H9 (cell line): ENCODE measurements at regions not wholly inside any gene's neighbourhood (a gene's known extent, or its start where the extent isn't known, plus 50 kb on each side); places are given as distances from the start of the nearest gene placed in this dataset.

Source experiments
- DNase-seq: peaks from one replicate; pipeline ENCODE4 v3.0.0-alpha.2; 2017
- H2AFZ ChIP-seq: one replicate; pipeline ENCODE4 v1.6.1; 2013; ENCODE audit warnings: mild to moderate bottlenecking, low read length, control low read depth, moderate library complexity
- H2AK5ac ChIP-seq: 2 replicates; pipeline ENCODE4 v1.6.1; 2013; ENCODE audit warnings: low read length, control low read depth, mixed read lengths; ENCODE audit not compliant: insufficient read length
- H2BK120ac ChIP-seq: one replicate; pipeline ENCODE4 v1.6.1; 2013; ENCODE audit warnings: low read depth, mild to moderate bottlenecking, low read length, control low read depth, inconsistent platforms; ENCODE audit not compliant: poor library complexity, severe bottlenecking
- H2BK12ac ChIP-seq: 2 replicates; pipeline ENCODE4 v1.6.1; 2013; ENCODE audit warnings: low read length, control low read depth, mixed read lengths, low read depth; ENCODE audit not compliant: insufficient read length
- H2BK15ac ChIP-seq: 2 replicates; pipeline ENCODE4 v1.6.1; 2013; ENCODE audit warnings: low read depth, low read length, control low read depth
- H2BK20ac ChIP-seq: one replicate; pipeline ENCODE4 v1.6.1; 2013; ENCODE audit warnings: low read depth, mild to moderate bottlenecking, low read length, control low read depth, inconsistent platforms; ENCODE audit not compliant: poor library complexity, severe bottlenecking
- H2BK5ac ChIP-seq: 2 replicates; pipeline ENCODE4 v1.6.1; 2013; ENCODE audit warnings: low read length, control low read depth, mixed read lengths; ENCODE audit not compliant: insufficient read length
- H3K14ac ChIP-seq: 2 replicates; pipeline ENCODE4 v1.6.1; 2013; ENCODE audit warnings: low read length, control low read depth; ENCODE audit not compliant: insufficient read depth
- H3K18ac ChIP-seq: 2 replicates; pipeline ENCODE4 v1.6.1; 2013; ENCODE audit warnings: low read depth, mild to moderate bottlenecking, mixed read lengths, low read length, control low read depth; ENCODE audit not compliant: insufficient read length
- H3K23ac ChIP-seq: 2 replicates; pipeline ENCODE4 v1.6.1; 2013; ENCODE audit warnings: low read length, control low read depth, mixed read lengths, low read depth; ENCODE audit not compliant: insufficient read length
- H3K23me2 ChIP-seq: 2 replicates; pipeline ENCODE4 v1.6.1; 2013; ENCODE audit warnings: low read depth, mild to moderate bottlenecking, mixed read lengths, low read length, control low read depth; ENCODE audit not compliant: insufficient read length, poor library complexity, severe bottlenecking
- H3K27ac ChIP-seq: 2 replicates; pipeline ENCODE4 v1.5.1; 2013; ENCODE audit warnings: low read length, control low read depth, mixed read lengths, low read depth; ENCODE audit not compliant: insufficient read length
- H3K27me3 ChIP-seq: 2 replicates; pipeline ENCODE4 v1.6.1; 2013; ENCODE audit warnings: low read length, control low read depth, inconsistent platforms; ENCODE audit not compliant: insufficient read depth
- H3K4ac ChIP-seq: 2 replicates; pipeline ENCODE4 v1.6.1; 2013; ENCODE audit warnings: low read depth, mild to moderate bottlenecking, control low read depth, inconsistent platforms, low read length, moderate library complexity
- H3K4me1 ChIP-seq: 2 replicates; pipeline ENCODE4 v1.6.1; 2013; ENCODE audit warnings: low read length, control low read depth, inconsistent platforms; ENCODE audit not compliant: insufficient read depth
- H3K4me2 ChIP-seq: 2 replicates; pipeline ENCODE4 v1.6.1; 2013; ENCODE audit warnings: low read length, control low read depth, mixed read lengths; ENCODE audit not compliant: insufficient read length, insufficient read depth
- H3K56ac ChIP-seq: 2 replicates; pipeline ENCODE4 v1.6.1; 2013; ENCODE audit warnings: low read depth, mild to moderate bottlenecking, mixed read lengths, low read length, control low read depth; ENCODE audit not compliant: insufficient read length
- H3K79me1 ChIP-seq: 2 replicates; pipeline ENCODE4 v1.6.1; 2013; ENCODE audit warnings: low read depth, mild to moderate bottlenecking, moderate library complexity, low read length, control low read depth, inconsistent platforms; ENCODE audit not compliant: insufficient read depth, poor library complexity, severe bottlenecking
- H3K79me2 ChIP-seq: 2 replicates; pipeline ENCODE4 v1.6.1; 2013; ENCODE audit warnings: low read length, control low read depth, inconsistent platforms; ENCODE audit not compliant: insufficient read depth
- H3K9ac ChIP-seq: 2 replicates; pipeline ENCODE4 v1.6.1; 2013; ENCODE audit warnings: low read length, control low read depth, mixed read lengths; ENCODE audit not compliant: insufficient read length; ENCODE audit errors: extremely low read depth
- H3K9me3 ChIP-seq: one replicate; pipeline ENCODE4 v1.6.1; 2013; ENCODE audit warnings: low read depth, low read length, inconsistent platforms; ENCODE audit not compliant: control insufficient read depth
- H3T11ph ChIP-seq: one replicate; pipeline ENCODE4 v1.6.1; 2013; ENCODE audit warnings: mild to moderate bottlenecking, low read length, control low read depth, inconsistent platforms
- H4K20me1 ChIP-seq: one replicate; pipeline ENCODE4 v1.6.1; 2013; ENCODE audit not compliant: control insufficient read depth, insufficient read length, insufficient read depth
- H4K5ac ChIP-seq: 2 replicates; pipeline ENCODE4 v1.6.1; 2013; ENCODE audit warnings: low read depth, mild to moderate bottlenecking, mixed read lengths, low read length, control low read depth; ENCODE audit not compliant: insufficient read length
- H4K8ac ChIP-seq: replicated peaks from 2 replicates; pipeline ENCODE4 v1.6.1; 2013; ENCODE audit warnings: low read length, control low read depth, mixed read lengths, low read depth; ENCODE audit not compliant: insufficient read length
- H4K91ac ChIP-seq: 2 replicates; pipeline ENCODE4 v1.6.1; 2013; ENCODE audit warnings: low read depth, mild to moderate bottlenecking, moderate library complexity, mixed read lengths, low read length, control low read depth; ENCODE audit not compliant: insufficient read length
- H3K27ac Mint-ChIP-seq, 3 experiments: 2 replicates in 2 of 3; 3 replicates in 1 of 3; pipeline ENCODE4 v1.8.0; 2020 to 2021; ENCODE audit warnings: mixed read lengths in 3 of 3, mild to moderate bottlenecking in 1 of 3, moderate library complexity in 1 of 3
- H3K27me3 Mint-ChIP-seq: 2 replicates; pipeline ENCODE4 v1.8.0; 2021; ENCODE audit warnings: low read depth, mild to moderate bottlenecking, moderate library complexity, mixed read lengths
- H3K36me3 Mint-ChIP-seq, 3 experiments: 2 replicates in 2 of 3; 3 replicates in 1 of 3; pipeline ENCODE4 v1.8.0; 2020 to 2021; ENCODE audit warnings: low read depth in 3 of 3, mixed read lengths in 3 of 3; ENCODE audit not compliant: insufficient read depth in 1 of 3
- H3K4me1 Mint-ChIP-seq, 2 experiments: 2 replicates each; pipeline ENCODE4 v1.8.0; 2020; ENCODE audit warnings: mixed read lengths in 2 of 2
- H3K4me3 Mint-ChIP-seq, 2 experiments: 2 replicates in 1 of 2; 3 replicates in 1 of 2; pipeline ENCODE4 v1.8.0; 2020 to 2021; ENCODE audit warnings: mild to moderate bottlenecking in 2 of 2, mixed read lengths in 2 of 2, moderate library complexity in 1 of 2
- H3K9me3 Mint-ChIP-seq, 2 experiments: 2 replicates in 1 of 2; 3 replicates in 1 of 2; pipeline ENCODE4 v1.8.0; 2020; ENCODE audit warnings: mild to moderate bottlenecking in 2 of 2, mixed read lengths in 2 of 2, moderate library complexity in 1 of 2
- CTCF ChIP-seq: fragments of 200-600 bp; sonication (generic); conservative IDR thresholded peaks from 3 replicates; pipeline ENCODE4 v1.8.0; 2021; ENCODE audit warnings: antibody characterized with exemption, mild to moderate bottlenecking
- WGBS: extraction: QIAGEN DNeasy Blood & Tissue Kit; methylation state at CpG from one replicate; pipeline ENCODE4 v1.1.7; 2013; ENCODE audit warnings: missing lambda C conversion rate, low lambda C conversion rate, mixed read lengths; ENCODE audit not compliant: insufficient read length; ENCODE audit errors: extremely low coverage; 5-methylcytosine and 5-hydroxymethylcytosine counted together

GRCh38 chr21:24938573-24938972 is 668.7 kb downstream of the MRPL39 start:
- no peak for DNase-seq
- H3K4me2 ChIP-seq: no peak overlapping the region
- no peak overlapping the region for H3K4ac ChIP-seq
- no peak overlapping the region for H2BK12ac ChIP-seq
- H3K4me3 Mint-ChIP-seq: no peak overlapping the region; a peak in 1 of 5 replicates
- no peaks in the 10 kb centered on the region for H3K79me1 ChIP-seq
- H3K9me3 ChIP-seq: no peaks in the 10 kb centered on the region
- no peak overlapping the region for H3K18ac ChIP-seq
- H4K5ac ChIP-seq: no peak overlapping the region
- no peaks in the 10 kb centered on the region for H3K27me3 ChIP-seq
- no peak overlapping the region for H2AFZ ChIP-seq
- H2BK5ac ChIP-seq: no peak overlapping the region
- no peaks in the 10 kb centered on the region for H3K4me1 ChIP-seq
- H3K23me2 ChIP-seq: no peaks in the 10 kb centered on the region
- no peak overlapping the region for H3K14ac ChIP-seq
- H2AK5ac ChIP-seq: no peak overlapping the region
- no peak overlapping the region for H2BK120ac ChIP-seq
- H3K23ac ChIP-seq: no peak overlapping the region
- WGBS: no CpG with 5 or more reads among the region's 5 CpGs
- H3K79me2 ChIP-seq: no peaks in the 10 kb centered on the region
- no peak overlapping the region for H4K91ac ChIP-seq
- no peak overlapping the region for H2BK20ac ChIP-seq
- H3K27ac Mint-ChIP-seq: no peak overlapping the region
- no peaks in the 10 kb centered on the region for H4K20me1 ChIP-seq
- H3K9ac ChIP-seq: no peak overlapping the region
- TF ChIP-seq CTCF: no peak
- H3K27me3 Mint-ChIP-seq: no peaks in the 10 kb centered on the region
- no peaks in the 10 kb centered on the region for H3K36me3 Mint-ChIP-seq
- no peak overlapping the region for H3K27ac ChIP-seq
- no peak overlapping the region for H3K56ac ChIP-seq
- peaks cover 45 to 54% of the 10 kb centered on the region in 2 experiments for H3K9me3 Mint-ChIP-seq
- no peak overlapping the region for H3T11ph ChIP-seq
- H4K8ac ChIP-seq: no peak overlapping the region
- peaks cover 6 to 10% of the 10 kb centered on the region in 2 experiments for H3K4me1 Mint-ChIP-seq
- no peak overlapping the region for H2BK15ac ChIP-seq
